NCI-H526 treated with DMSO at 0.1 percent for 48 hours (cell line): ENCODE measurements at regions not wholly inside any gene's neighbourhood (a gene's known extent, or its start where the extent isn't known, plus 50 kb on each side); places are given as distances from the start of the nearest gene placed in this dataset.
"Not testable (repeated sequence)": the region's sequence is repeated elsewhere in the genome, so short reads cannot be mapped to it uniquely, and the experiment has no call there.

Source experiments
- DNase-seq: peaks from one replicate; lab custom pipeline; 2025; lab: John Stamatoyannopoulos, UW

GRCh38 chr10:2790396-2791188, 276.8 kb upstream of the PFKP start:
- no peak for DNase-seq

DNA sequence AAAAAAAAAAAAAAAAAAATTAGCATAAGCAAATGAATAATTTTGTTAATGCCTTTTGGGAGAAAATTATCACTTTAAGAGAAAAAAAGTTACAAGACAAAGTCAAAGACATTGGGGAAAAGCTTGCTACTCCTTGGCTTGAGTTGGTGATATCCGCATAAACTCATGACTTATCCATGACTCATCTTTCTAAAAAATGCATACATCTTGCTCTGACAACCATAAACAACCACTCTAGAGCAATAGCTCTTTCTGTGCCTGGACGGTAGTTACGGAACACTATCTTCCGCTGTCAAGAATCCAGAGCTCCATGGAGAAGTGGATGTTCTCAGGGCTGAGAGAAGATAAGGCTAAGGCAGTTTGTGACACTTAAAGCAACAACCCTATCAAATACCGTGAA, 281.1 kb upstream of the PFKP start:
- DNase-seq, result no peak

DNA sequence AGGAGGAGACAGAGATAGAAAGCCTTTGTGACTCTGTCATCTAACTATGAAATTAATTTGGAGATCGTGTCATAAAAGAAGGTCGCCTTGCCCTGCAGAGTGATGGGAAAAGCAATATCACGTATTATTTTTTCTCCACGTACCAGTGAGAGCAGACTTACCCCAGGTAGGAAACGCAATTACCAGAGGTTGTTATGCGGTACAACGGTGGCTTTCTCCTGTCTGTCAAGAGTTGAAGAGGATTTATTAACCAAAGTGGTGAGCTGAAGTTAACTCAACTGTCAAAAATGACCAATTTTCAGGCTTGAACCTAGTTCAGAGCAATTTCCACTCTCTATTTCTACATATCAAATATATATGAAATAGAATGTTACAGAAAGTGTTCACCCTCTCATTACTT, 282.6 kb upstream of the PFKP start:
- no peak for DNase-seq

GRCh38 chr10:2782950-2783349, 284.4 kb upstream of the PFKP start:
- no peak for DNase-seq

- DNase-seq, result no peak
Measured at GRCh38 chr10:2782265-2782664, 285.1 kb upstream of the PFKP start.

DNA sequence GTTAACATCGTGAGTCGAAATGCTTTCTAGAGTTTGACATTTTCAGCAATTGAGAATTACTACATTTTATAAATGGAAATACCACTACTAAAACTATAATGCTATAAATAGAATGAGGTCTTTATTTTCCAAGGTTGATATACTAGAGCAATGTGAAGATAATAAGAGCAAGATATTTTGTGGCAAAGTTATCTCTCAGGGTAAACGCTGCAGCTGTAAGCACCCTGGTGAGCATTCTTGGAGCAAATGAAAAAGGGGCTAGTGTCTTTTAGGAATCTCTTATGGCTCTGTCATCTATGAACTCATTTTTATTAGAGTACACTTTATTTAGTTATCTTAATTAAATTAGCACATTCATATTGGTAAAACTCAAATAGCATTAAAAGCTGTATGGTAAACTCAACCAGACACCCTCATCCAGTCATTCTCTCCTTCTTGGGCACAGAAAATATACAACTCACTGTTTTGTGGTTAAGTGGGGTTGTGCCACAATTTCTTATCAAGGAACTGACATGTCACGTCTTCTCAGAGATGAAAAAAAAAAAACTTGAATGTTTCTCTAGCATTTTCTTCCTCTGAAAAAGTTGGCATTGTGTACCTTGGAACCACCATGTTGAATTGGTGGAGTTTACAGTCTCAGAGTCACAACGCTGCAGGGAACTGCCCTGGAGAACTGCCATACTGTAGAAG, 289.5 kb upstream of the PFKP start:
- DNase-seq, result no peak

DNA sequence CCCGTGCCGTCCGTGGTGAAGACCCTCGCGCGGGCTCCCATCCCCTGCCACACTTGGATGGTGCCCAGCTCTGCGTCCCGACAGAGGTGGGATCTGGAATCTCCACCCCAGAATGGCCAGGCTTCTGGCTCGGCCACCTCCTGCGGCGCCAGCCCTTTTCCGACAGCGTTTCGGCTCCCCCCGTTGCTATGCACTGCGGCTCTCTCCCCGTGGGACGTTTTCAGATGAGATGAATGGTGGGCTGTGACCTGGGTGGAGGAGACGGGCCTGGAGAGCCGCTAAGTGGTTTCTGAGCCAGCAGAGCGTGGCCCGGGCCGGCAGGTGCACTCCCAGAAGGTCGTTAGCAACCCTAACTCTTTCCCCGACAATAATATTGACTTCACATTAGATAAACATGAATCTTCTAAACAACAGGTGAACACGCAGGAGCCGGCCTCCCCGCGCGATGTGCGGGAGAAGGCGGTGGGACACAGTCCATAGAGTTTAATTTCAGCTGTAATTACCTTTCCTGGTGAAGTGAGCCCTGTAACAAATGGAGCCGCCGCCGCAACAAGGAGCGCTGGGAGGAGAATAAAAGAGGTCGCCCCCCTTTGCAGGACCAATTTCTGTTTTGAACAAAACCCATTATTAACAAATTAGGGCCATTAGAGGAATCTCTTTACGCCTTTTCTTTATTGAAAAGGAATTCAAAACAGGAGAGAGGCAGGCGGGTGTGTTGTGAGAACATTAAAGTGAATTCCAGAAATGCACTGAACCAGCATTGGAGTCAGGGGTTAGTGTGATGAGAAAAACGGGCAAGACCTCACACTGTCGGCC, 294.3 kb upstream of the PFKP start:
- peak; percentile 48 for DNase-seq

- no peak for DNase-seq
Measured at GRCh38 chr10:2772135-2772534, 295.2 kb upstream of the PFKP start.

- not testable (repeated sequence) for DNase-seq
Measured at GRCh38 chr10:2767293-2767692, 300.1 kb upstream of the PFKP start.

GRCh38 chr10:2761971-2762370, 305.4 kb upstream of the PFKP start:
- no peak for DNase-seq

GRCh38 chr10:2761311-2761710, 306.0 kb upstream of the PFKP start:
- DNase-seq, result no peak

GRCh38 chr10:2760736-2761135, 306.6 kb upstream of the PFKP start:
- no peak for DNase-seq

- no peak for DNase-seq
Measured at GRCh38 chr10:2759233-2759632, 308.1 kb upstream of the PFKP start.

DNA sequence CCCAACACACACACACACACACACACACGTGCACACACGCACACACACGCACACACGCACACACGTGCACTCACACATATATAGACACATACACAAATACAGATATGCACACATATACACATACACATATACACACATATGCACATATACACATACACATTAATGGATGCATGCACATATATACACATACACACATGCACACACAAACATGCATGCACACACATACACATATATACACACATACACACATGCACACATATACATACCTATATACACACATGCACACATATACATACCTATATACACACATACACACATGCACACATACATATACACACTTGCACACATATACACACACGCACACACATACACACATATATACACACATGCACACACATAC, 312.4 kb upstream of the PFKP start:
- DNase-seq, result no peak

- no peak for DNase-seq
Measured at GRCh38 chr10:2748287-2748686, 319.1 kb upstream of the PFKP start.

DNA sequence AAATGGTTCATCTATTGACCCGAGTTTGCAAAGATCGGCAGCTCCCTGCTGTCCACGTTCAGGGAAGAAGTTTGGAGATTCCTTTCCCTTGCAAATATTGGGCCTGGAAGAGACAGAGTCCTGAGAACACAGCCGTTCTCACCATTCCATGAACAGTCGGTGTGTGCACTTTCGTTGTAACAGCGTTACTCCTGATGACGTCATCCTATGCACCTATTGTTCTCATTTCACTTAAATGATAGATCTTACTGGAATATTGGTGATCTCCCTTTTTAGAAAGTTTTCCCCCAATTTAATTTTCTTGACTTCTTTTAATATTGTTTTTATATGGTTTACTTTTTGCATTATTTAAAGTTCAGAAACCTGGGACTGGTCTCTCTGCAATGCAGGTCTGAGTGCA, 320.7 kb upstream of the PFKP start:
- no peak for DNase-seq

- no peak for DNase-seq
Measured at GRCh38 chr10:2745666-2746065, 321.7 kb upstream of the PFKP start.

DNA sequence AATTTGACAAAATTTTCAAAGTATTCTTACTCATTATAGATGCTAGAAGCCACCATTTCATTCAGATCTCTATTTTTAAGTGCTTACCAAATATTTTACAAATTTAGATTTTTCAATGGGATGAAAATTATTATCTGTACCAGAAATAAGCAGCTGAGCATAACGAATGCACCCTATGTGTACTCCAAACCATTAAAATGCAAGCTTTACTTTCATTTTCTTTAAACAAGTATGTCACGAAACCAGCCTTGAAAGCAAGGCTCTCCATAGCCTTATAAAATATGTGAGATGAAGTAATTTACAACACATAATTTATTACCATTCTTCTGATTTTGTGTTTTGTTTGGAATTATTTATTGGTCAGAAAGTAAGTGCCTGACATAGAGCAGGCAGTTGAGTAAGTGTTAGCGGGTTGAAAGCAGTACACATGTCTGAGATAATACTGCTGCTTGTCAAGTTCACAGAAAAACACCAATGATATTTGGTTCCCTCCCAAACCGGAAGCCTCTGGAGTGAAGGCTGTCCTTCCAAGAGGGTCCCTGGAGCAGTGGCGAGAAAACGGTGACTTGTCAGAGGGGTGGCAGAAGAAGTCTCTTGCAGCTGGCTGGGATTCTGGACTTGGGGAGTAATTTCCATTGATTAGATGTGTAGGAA, 322.7 kb upstream of the PFKP start:
- DNase-seq, result no peak

DNA sequence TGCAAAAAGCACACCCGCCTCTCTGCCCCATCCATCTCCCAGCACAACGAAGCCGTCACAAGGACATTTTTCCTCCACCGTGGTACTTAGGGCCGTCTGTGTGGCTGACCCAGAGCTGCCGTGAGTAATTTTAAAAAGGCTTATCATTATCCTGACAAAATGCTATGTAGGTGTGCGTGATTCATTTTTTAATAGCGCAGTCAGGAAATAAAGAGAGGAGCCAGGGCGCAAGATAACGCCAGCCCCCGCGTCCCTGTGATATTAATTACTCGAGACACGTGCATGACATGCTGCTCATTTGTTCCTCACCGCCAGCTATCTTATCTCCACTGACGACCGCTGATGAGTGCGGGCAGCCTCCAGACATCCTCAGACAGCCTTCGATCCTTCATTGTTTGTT, 332.7 kb upstream of the PFKP start:
- no peak for DNase-seq

- no peak for DNase-seq
Measured at GRCh38 chr10:2733278-2733963, 333.9 kb upstream of the PFKP start.

DNA sequence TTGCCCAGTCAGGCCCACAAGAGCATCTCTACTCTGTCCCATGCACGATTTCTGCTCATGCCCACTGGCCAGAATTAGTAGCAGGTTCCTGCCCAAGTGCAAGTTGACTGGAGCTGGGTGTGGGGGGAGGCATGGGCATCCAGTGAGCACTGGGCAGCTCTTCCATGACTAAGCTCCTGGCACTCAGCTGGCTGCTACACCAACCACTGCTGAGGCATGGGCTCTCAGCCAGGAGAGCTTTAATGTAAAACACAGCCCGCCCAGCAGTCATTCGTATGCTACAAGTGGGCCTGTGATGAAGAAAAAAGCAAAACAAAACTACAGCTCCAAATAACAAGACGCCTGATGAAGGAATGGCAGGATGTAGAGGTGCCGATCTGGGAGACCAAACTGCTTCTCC, 335.4 kb upstream of the PFKP start:
- DNase-seq, result no peak

DNA sequence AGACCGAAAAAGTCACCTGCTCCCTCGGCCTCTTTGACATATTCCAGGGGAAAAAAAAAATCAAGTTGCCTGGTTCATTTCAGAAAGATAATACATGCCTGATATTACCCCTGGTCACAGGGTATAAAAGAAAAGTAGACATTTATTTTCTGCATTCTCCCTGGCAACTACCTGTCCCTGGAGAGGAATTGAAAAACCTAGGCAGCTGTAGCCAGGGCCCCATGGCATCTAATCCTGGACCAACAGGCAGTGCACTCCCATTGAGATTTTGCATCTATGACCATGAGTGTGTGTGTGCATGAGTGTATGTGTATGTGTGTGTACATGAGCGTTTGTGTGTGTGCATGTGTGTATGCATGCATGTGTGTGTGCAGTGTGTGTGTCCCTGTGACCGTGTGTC, 338.2 kb upstream of the PFKP start:
- DNase-seq, result no peak
